ENCODE measurements at regions not wholly inside any gene's neighbourhood (a gene's known extent, or its start where the extent isn't known, plus 50 kb on each side); places are given as distances from the start of the nearest gene placed in this dataset.

DNA sequence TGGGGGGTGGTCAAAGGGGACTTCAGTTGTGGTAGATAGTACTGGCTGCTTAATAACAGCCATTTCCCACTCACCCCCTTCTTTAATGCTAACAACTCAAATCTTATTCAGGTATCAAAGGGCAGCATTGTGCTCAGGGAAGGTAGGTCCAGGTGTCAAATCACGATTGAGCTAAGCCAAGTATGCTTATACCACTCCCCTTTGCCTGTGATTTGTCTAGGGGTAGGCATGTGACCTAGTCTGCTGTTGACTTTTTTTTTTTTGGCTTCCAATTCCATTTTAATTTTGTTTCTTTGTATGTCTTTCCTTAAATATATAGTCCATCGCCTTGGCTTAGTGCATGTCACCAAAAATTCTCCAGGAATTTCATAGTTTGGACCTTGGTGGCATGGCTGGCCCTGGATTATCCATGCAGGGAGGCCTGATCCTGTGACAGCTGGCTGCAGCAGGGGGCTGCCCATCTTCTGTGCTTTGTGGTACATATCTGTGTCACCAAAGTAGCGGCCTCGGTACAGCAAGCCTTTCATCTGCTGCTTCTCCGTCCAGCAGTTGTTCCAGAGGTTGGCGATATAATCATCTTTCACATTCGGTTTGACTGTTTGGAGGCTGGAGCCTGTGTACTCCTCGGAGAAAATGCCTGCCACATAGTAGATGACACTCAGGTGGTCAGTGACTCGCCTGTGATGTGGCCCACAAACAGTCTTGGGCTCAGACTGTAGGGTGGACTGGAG is 68.1 kb upstream of the SPRED2 start:
- DNase-seq (ENCODE audit: low spot score) = no peak

DNA sequence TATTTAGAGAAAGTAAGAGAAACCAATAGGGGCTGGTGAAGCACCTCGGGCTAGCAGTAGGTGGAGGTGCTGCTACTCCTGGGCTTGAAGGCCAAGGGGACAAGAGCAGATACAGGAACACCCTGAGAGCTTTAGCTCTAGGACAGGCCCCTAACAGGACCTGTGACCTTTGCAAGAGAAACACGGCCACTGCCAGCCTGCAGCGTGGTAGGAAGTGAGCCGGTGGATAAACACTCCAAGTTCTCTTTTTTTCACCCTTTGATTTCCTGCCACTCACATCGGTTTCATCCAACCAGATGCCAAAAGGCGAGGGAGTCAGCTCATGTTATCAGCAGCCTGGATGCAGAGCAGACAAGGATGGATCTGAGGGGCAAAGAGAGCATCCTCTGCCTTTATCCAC is 66.8 kb upstream of the SPRED2 start:
- DNase-seq (ENCODE audit: low spot score) = no peak

DNA sequence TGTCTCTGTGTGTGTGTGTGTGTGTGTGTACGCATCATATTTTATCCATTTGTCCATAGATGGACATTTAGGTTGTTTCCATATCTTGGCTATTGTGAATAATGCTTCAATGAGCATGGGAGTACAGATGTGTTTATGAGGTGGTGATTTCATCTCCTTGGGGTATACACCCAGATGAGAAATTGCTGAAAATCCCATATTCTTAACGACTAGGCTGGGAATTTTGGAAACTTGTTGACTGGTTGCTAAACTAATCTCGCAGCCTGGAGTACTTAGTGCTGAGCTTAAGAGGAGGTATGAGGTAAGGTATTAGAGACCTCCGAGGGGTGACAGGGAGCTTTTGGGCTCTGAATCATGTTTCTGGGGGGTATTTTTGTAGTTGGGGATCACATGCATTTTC is 66.0 kb upstream of the SPRED2 start:
- DNase-seq (ENCODE audit: low spot score) = no peak

DNA sequence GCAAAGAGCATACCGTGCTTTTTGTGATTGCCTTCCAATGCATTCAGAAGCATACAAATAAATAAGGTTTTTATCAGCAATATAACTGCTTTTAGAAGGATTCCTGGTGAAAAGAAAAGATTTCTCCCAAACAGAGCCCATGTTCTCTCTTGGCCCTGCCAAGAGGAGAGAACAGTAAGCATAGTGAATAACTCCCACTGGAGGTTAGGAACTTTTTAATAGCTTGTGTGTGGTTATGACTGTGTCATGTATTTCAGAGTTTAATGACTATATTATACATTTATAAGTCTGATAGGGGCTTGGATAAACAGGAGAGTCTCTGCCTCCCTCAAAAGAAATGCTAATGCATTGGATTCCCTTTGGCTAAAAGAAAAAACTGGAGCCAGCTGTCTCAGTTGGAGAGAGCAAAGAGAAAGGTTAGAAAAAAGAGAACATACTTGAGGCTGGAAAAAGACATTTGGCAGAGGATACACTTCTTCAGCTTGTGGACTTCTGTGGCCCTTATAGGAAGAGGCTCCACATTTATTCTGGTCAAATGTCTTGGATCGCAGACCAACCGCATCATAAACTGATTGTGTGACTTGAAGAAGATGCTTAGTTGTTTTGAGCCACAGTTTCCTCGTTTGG is 63.0 kb upstream of the SPRED2 start:
- peak; percentile 21 for DNase-seq (ENCODE audit: low spot score)

DNA sequence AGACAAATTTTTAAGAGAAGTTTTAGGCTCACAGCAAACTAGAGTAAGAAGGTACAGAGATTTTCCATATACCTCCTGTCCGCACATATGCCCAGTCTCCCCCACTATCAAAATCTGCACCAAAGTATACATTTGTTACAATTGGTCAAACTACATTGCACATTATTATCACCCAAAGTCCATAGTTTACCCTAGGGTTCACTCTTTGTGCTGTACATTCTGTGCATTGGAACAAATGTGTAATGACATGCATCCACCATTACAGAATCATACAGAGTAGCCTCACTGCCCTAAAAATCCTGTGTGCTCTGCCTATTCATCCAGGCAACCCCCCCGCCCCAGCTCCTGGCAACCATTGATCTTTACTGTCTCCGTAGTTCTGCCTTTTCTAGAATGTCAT is 61.7 kb upstream of the SPRED2 start:
- DNase-seq (ENCODE audit: low spot score) = no peak

DNA sequence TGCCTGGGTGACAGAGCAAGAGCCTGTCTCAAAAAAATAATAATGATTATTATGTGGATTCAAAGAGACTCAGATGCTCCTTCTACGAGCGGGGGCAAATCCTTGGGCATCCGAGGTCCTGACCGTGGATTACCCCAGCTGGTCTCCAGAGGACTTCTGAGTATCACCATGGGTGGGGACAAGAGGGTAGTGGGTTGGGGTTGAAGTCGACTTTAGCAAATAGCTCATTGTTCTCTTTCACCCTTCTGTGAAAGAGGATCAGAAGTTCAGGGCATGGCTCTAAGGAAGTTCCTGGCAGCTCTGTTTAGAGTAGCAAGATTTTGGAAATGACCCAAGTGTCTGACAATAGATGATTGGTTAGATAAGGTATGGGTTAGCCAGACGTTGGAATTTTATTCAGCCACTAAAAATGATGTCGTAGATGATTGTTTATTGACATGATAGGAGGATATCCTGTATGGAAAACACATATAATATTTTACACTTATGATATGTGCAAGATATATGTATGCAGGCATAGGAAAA is 59.0 kb upstream of the SPRED2 start:
- no peak for DNase-seq (ENCODE audit: low spot score)

DNA sequence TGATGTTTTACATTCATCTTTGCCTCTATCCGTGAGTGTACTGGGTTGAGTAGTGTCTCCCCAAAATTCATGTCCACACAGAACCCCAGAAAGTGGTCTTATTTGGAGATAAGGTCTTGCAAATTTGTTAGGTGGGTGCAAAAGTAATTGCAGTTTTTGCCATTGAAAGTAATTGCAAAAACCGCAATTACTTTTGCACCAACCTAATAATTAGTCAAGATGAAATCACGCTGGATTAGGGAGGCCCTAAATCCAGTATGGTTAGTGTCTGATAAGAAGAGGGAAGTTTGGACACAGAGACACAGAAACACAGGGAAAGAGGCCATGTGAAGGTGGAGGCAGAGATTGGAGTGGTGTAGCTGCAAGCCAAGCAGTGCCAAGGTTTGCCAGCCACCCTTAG is 57.8 kb upstream of the SPRED2 start:
- DNase-seq (ENCODE audit: low spot score) = no peak

DNA sequence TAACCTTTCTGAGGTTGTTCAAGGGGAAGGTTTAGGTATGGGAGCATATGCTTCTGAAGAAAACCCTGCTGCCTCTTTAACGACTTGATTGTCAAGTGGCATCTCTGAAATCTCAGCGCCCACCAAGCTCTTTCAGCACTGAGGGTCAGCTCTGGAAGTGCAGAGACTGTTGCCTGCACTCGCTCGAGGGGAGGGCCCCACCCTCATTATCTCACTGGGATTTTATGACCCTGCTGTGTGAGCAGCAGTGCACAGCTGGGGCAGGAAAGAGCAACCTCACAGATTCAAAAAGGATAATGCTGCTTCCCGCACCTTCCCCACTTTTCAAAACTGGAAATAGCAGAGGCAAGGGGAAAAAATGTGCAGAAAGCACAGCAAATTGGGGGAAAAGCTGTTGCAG is 56.9 kb upstream of the SPRED2 start:
- no peak for DNase-seq (ENCODE audit: low spot score)

DNA sequence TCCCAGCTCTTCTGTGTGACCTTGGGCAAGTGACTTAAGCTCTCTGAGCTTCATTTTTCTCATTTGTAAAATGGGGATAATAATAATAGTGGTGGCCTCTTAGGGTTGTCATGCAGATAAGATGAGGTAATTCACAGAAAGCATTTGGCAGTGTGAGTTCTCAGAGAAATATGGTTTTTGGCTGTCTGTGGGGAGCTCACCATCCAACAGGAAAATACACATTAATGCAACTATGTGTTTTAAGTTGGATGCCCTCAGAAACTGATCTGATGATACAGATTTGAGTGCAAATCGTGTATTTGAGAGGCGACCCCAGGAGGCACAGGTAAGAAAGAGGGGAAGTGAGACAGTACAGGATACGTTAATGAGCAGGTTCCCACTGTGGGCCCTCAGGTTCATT is 56.1 kb upstream of the SPRED2 start:
- DNase-seq (ENCODE audit: low spot score) = no peak

DNA sequence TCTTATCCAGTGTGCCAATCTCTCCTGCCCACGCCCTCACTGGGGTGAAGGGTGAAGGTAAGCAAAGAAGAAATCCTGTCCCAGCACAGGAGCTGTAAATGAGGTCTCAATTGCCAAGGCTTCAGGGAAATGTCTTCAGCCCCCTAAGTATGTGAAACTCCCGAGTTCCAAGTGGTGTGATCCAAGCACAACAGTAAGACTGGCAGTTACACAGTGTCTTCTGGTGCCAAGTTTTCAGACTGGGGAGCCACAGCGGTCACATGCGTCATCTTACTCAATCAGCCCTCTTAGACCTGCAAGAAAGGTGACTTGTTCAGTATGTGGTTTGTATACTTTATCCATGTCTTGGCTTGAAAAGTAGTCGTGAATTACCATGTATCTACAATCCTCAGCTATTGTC is 55.0 kb upstream of the SPRED2 start:
- DNase-seq (ENCODE audit: low spot score) = no peak

DNA sequence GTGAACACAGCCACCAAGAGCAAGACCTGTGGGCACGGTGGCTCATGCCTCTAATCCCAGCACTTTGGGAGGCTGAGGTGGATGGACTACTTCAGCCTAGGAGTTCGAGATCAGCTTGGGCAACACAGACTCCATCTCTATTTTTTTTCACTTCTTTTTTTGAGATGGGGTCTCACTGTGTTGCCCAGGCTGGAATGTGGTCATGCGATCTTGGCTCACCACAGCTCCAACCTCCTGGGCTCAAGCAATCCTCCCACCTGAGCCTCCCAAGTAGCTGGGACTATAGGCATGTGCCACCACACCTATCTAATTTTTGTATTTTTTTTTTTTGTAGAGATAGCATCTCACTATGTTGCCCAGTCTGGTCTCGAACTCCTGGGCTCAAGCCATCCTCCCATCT is 54.4 kb upstream of the SPRED2 start:
- DNase-seq (ENCODE audit: low spot score) = no peak

DNA sequence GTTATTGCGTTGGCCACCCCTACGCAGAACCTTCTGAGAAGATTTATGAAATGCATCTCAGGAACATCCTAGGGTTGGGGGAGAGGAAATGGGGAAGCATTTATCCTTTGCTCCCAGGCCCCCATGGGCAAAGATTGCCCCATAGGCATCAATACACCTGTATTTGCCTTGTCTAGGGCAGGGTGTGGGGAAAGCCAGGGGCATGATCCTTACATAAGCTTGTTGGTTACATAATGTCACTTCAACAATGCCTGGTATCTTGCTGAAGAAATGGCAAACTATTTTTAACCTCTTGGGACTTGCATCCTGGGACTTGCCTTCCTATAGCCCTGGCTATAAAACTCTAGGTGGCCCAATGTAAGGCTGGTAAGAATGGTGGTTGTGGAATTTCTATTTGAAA is 53.9 kb upstream of the SPRED2 start:
- no peak for DNase-seq (ENCODE audit: low spot score)

DNA sequence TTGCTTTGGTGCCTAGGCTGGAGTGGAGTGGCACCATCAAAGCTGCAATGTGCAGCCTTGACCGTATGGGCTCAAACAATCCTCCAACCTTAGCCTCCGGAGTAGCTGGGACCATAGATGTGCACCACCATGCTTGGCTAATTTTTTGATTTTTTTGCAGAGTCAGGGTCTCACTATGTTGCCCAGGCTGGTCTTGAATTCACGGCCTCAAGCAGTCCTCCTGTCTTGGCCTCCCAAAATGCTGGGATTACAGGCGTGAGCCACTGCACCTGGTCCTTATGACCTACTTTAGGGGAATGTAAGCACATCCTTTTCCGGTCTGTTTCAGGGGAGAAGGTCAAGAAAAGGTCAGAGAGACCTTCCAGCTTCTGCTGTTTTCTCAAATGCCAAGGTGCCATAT is 53.4 kb upstream of the SPRED2 start:
- no peak for DNase-seq (ENCODE audit: low spot score)

DNA sequence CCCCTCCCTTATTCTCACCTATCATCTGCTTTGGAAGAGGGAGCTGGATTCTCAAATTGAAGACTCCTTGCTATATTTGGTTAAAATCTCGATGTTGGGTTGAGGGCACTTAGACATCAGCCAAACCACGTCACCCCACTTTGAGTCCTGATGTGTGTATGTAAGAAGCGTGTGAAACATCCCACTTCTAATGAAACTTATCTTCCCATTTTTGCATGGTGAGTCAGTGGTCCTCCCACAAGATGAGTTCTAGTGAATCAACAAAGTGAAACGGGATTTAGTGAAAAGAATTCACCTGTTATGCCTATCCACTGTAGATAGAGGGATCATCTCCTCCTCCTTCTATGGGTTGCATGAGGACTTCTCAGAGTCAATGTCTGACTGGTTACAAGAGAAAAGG is 51.4 kb upstream of the SPRED2 start:
- DNase-seq (ENCODE audit: low spot score) = no peak

DNA sequence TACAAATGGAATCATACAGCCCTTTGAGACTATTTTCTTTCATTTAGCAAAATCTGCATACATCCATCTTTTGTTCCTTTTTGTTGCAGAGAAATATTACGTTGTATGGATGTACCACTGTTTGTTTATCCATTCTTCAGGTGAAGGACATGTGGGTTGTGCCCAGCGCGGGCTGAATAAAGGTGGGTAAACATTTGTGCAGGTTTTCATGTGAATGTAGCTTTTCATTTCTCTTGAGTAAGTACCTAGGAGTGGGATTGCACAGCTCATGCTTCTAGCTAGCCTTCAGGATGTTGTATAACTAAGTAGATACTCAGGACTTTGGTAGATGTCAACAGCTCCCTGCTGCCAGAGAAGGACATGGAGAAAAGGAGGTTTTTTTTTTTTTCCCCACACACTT is 50.6 kb upstream of the SPRED2 start:
- no peak for DNase-seq (ENCODE audit: low spot score)
